A549 (cell line): ENCODE measurements at regions not wholly inside any gene's neighbourhood (a gene's known extent, or its start where the extent isn't known, plus 50 kb on each side); places are given as distances from the start of the nearest gene placed in this dataset.

Source experiments
- MAFK ChIP-seq: fragments of 450-650 bp; IDR thresholded peaks from 2 replicates; pipeline ENCODE4 v1.6.1; 2014; ENCODE audit not compliant: partially characterized antibody
- MAZ ChIP-seq: fragments of 150-350 bp; IDR thresholded peaks from 2 replicates; pipeline ENCODE4 v1.6.1; 2014; ENCODE audit warnings: antibody characterized with exemption, low read depth, low read length, borderline replicate concordance
- POLR2A ChIP-seq: IDR thresholded peaks from 2 replicates; pipeline ENCODE4 v1.6.1; 2012; ENCODE audit warnings: mild to moderate bottlenecking, low read length
- RCOR1 ChIP-seq: fragments of 150-350 bp; IDR thresholded peaks from 2 replicates; pipeline ENCODE4 v1.6.1; 2014; ENCODE audit warnings: antibody characterized with exemption, low read length, low read depth
- ZSCAN20 ChIP-seq: fragments of 250-450 bp; sonication (Bioruptor Pico); IDR thresholded peaks from 2 replicates; pipeline ENCODE4 v1.8.0; 2022; ENCODE audit warnings: mild to moderate bottlenecking, moderate library complexity
- TF ChIP-seq, protein P1 (sequence below): fragments of >200 bp; sonication (Bioruptor Twin); formaldehyde crosslinking; IDR thresholded peaks from 3 replicates; pipeline ENCODE4 v1.5.1; 2016
- TF ChIP-seq, protein P2 (sequence below): fragments of 200-600 bp; sonication (generic); IDR thresholded peaks from 2 replicates; pipeline ENCODE4 v1.6.1; 2016; ENCODE audit warnings: antibody characterized with exemption, mild to moderate bottlenecking, moderate library complexity

DNA sequence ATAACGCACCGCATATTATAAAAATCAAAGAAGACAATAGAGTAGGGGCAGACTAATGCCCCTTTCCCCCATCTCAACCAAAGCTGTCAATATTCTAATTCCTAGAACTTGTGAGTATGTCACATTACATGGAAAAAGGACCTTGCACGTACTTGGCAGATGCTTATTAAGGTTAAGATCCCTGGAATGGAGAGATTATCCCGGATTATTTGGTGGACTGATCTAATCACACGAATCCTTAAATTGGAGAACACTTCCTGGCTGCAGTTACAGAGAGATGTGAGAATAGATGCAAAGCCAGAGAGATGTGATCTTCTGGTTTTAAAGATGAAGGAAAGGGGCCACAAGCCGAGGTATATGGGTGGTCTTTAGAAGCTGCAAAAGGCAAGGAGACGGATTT is 548.7 kb downstream of the SPRY1 start:
- TF ChIP-seq MAZ (no peak), POLR2A (no peak), MAFK (no peak), ZSCAN20 (CRISPR knock-in tag) (no peak), RCOR1 (no peak)
- TF ChIP-seq, protein P1, sequence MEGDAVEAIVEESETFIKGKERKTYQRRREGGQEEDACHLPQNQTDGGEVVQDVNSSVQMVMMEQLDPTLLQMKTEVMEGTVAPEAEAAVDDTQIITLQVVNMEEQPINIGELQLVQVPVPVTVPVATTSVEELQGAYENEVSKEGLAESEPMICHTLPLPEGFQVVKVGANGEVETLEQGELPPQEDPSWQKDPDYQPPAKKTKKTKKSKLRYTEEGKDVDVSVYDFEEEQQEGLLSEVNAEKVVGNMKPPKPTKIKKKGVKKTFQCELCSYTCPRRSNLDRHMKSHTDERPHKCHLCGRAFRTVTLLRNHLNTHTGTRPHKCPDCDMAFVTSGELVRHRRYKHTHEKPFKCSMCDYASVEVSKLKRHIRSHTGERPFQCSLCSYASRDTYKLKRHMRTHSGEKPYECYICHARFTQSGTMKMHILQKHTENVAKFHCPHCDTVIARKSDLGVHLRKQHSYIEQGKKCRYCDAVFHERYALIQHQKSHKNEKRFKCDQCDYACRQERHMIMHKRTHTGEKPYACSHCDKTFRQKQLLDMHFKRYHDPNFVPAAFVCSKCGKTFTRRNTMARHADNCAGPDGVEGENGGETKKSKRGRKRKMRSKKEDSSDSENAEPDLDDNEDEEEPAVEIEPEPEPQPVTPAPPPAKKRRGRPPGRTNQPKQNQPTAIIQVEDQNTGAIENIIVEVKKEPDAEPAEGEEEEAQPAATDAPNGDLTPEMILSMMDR, result no peak
- TF ChIP-seq, protein P2, sequence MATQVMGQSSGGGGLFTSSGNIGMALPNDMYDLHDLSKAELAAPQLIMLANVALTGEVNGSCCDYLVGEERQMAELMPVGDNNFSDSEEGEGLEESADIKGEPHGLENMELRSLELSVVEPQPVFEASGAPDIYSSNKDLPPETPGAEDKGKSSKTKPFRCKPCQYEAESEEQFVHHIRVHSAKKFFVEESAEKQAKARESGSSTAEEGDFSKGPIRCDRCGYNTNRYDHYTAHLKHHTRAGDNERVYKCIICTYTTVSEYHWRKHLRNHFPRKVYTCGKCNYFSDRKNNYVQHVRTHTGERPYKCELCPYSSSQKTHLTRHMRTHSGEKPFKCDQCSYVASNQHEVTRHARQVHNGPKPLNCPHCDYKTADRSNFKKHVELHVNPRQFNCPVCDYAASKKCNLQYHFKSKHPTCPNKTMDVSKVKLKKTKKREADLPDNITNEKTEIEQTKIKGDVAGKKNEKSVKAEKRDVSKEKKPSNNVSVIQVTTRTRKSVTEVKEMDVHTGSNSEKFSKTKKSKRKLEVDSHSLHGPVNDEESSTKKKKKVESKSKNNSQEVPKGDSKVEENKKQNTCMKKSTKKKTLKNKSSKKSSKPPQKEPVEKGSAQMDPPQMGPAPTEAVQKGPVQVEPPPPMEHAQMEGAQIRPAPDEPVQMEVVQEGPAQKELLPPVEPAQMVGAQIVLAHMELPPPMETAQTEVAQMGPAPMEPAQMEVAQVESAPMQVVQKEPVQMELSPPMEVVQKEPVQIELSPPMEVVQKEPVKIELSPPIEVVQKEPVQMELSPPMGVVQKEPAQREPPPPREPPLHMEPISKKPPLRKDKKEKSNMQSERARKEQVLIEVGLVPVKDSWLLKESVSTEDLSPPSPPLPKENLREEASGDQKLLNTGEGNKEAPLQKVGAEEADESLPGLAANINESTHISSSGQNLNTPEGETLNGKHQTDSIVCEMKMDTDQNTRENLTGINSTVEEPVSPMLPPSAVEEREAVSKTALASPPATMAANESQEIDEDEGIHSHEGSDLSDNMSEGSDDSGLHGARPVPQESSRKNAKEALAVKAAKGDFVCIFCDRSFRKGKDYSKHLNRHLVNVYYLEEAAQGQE, result no peak
